AG04450 (cell line): ENCODE measurements at regions not wholly inside any gene's neighbourhood (a gene's known extent, or its start where the extent isn't known, plus 50 kb on each side); places are given as distances from the start of the nearest gene placed in this dataset.
"Not testable (repeated sequence)": the region's sequence is repeated elsewhere in the genome, so short reads cannot be mapped to it uniquely, and the experiment has no call there.

Experiments
- CTCF ChIA-PET: fragments of 300-600, 350-600 bp; formaldehyde crosslinking; extraction: SDS; loops from one replicate; lab custom pipeline; 2022; ENCODE audit warnings: antibody characterized with exemption, inconsistent platforms; lab: Charles Lee
- POLR2A ChIA-PET: fragments of 350-600 bp; formaldehyde crosslinking; extraction: SDS; loops from one replicate; lab custom pipeline; 2021; ENCODE audit warnings: antibody characterized with exemption, inconsistent platforms; lab: Yijun Ruan, JAX
- DNase-seq: peaks from one replicate; pipeline ENCODE4 v3.0.0-alpha.2; 2011; ENCODE audit warnings: low read depth, low spot score
- H3K27ac ChIP-seq: one replicate; pipeline ENCODE4 v1.5.1; 2012; ENCODE audit warnings: low read depth, low read length, control low read depth
- H3K27me3 ChIP-seq: one replicate; pipeline ENCODE4 v1.6.0; 2012; ENCODE audit warnings: low read length; ENCODE audit not compliant: control insufficient read depth, insufficient read depth
- H3K4me3 ChIP-seq: 2 replicates; pipeline ENCODE4 v1.5.1; 2011; ENCODE audit warnings: mild to moderate bottlenecking, low read depth, low read length, control low read depth
- H3K9me3 ChIP-seq: 2 replicates; pipeline ENCODE4 v1.5.1; 2012; ENCODE audit warnings: low read length; ENCODE audit not compliant: control insufficient read depth, insufficient read depth
- CTCF ChIP-seq: IDR thresholded peaks from 2 replicates; pipeline ENCODE4 v1.5.1; 2011; ENCODE audit warnings: low read depth, low read length, control low read depth, inconsistent platforms

GRCh38 chr6:85756982-85757381, 114.3 kb upstream of the SYNCRIP start:
- DNase-seq: no peak
- Histone ChIP-seq H3K27ac (no peak overlapping the region), H3K27me3 (no peaks in the 10 kb centered on the region), H3K9me3 (no peaks in the 10 kb centered on the region), H3K4me3 (no peak overlapping the region)
- POLR2A ChIA-PET: interaction anchor here (1.0 kb wide), 1 partner anchor 78 kb away, joined by 3 read pairs; no protein-coding TSS in a partner anchor
- TF ChIP-seq CTCF: peak; percentile 57
- CTCF ChIA-PET: interaction anchor here (0.6 to 1.6 kb wide), 8 partner anchors 10 to 1271 kb away, joined by 3 to 7 read pairs (median 4); no protein-coding TSS in a partner anchor

DNA sequence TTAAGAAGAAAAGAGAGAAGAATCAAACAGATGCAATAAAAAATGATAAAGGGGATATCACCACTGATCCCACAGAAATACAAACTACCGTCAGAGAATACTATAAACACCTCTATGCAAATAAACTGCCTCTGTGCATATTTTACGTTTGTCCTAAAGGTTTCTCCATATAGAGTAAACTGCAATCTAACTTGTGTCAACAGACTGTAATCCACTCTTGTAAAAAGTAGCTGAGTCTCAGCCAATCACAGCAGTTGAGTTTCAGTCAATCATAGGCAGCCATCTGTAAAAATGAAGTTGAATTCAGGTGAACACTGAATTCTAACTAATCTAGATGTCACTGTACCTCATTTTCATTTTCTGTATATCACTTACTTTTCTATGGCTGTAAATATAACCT, 112.2 kb upstream of the SYNCRIP start:
- Histone ChIP-seq H3K9me3 (no peaks in the 10 kb centered on the region), H3K4me3 (no peak overlapping the region), H3K27me3 (no peaks in the 10 kb centered on the region), H3K27ac (no peak overlapping the region)
- no peak for TF ChIP-seq CTCF
- ChIA-PET POLR2A (no interaction called here), CTCF (interaction anchor here (0.7 to 0.8 kb wide), 2 partner anchors 22 to 489 kb away, joined by 3 to 4 read pairs; no protein-coding TSS in a partner anchor)
- DNase-seq: no peak

GRCh38 chr6:85752602-85753001, 109.9 kb upstream of the SYNCRIP start:
- H3K9me3 ChIP-seq: no peaks in the 10 kb centered on the region
- no peaks in the 10 kb centered on the region for H3K27me3 ChIP-seq
- ChIA-PET POLR2A (no interaction called here), CTCF (no interaction called here)
- DNase-seq: no peak
- H3K27ac ChIP-seq: no peak overlapping the region
- H3K4me3 ChIP-seq: no peak overlapping the region
- no peak for TF ChIP-seq CTCF

DNA sequence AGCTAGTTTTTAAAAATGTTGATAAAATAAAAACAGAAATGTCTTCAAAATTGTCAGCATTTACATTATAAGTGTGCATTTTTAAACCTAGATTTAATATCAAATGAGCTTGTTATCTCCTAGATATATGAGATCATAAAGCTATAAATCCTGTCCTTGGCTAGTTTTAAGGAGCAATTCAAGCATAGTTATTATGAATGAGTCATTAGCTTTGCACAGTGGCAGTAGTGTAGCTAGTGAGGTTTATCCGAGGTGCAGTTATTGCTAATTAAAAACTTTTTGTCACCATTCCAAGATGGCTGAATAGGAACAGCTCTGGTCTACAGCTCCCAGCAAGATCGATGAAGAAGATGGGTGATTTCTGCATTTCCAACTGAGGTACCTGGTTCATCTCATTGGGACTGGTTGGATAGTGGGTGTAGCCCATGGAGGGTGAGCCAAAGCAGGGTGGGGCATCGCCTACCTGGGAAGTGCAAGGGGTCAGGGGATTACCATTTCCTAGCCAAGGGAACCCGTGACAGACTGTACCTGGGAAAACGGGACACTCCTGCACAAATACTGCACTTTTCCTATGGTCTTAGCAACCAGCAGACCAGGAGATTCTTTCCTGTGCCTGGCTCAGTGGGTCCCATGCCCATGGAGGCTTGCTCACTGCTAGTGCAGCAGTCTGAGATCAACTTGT, 108.8 kb upstream of the SYNCRIP start:
- no peaks in the 10 kb centered on the region for H3K9me3 ChIP-seq
- no peaks in the 10 kb centered on the region for H3K27me3 ChIP-seq
- POLR2A ChIA-PET: interaction anchor here (2.3 kb wide), 1 partner anchor 73 kb away, joined by 9 read pairs; no protein-coding TSS in a partner anchor
- H3K4me3 ChIP-seq: no peak overlapping the region
- DNase-seq: no peak
- H3K27ac ChIP-seq: no peak overlapping the region
- TF ChIP-seq CTCF: no peak
- CTCF ChIA-PET: no interaction called here

DNA sequence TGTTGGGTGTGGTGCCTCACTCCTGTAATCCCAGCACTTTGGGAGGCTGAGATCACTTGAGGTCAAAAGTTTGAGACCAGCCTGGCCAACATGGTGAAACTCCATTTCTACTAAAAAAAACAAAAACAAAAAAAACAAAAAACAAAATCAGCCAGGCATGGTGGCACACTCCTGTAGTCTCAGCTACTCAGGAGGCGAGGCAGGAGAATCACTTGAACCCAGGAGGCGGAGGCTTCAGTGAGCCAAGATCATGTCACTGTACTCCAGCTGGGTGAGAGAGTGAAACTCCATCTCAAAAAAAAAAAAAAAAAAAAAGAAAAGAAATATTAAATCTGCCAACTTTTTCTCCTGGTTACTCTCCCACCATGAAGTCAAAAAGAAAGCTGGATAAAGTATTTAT, 107.5 kb upstream of the SYNCRIP start:
- not testable (repeated sequence) for H3K9me3 ChIP-seq, H3K27me3 ChIP-seq, H3K27ac ChIP-seq, DNase-seq, H3K4me3 ChIP-seq
- CTCF ChIA-PET: interaction anchor here (0.9 kb wide), 1 partner anchor 115 kb away, joined by 3 read pairs; no protein-coding TSS in a partner anchor
- POLR2A ChIA-PET: interaction anchor here (2.3 kb wide), 1 partner anchor 71 kb away, joined by 9 read pairs; no protein-coding TSS in a partner anchor
